DND-41 (cell line): ENCODE measurements at regions not wholly inside any gene's neighbourhood (a gene's known extent, or its start where the extent isn't known, plus 50 kb on each side); places are given as distances from the start of the nearest gene placed in this dataset.

ENCODE experiments used
- ATAC-seq: fragments of 200-7000 bp; cut with Tn5 transposase; 3 replicates; pipeline ENCODE4 v1.9.1; 2021; ENCODE audit warnings: low read depth; ENCODE audit not compliant: insufficient read depth
- DNase-seq: peaks from one replicate; pipeline ENCODE4 v3.0.0-alpha.2; 2020
- H2AFZ ChIP-seq: 2 replicates; pipeline ENCODE4 v1.6.0; 2012; ENCODE audit warnings: low read depth, low read length
- H3K27ac ChIP-seq: 2 replicates; pipeline ENCODE4 v1.5.1; 2012; ENCODE audit warnings: low read length, inconsistent platforms
- H3K27me3 ChIP-seq: fragments of 200-600 bp; sonication (generic); 2 replicates; pipeline ENCODE4 v1.6.0; 2012; ENCODE audit warnings: low read length, mild to moderate bottlenecking, inconsistent platforms; ENCODE audit not compliant: insufficient read depth, poor library complexity
- H3K36me3 ChIP-seq: 2 replicates; pipeline ENCODE4 v1.5.1; 2012; ENCODE audit warnings: low read length, inconsistent platforms; ENCODE audit not compliant: insufficient read depth
- H3K4me1 ChIP-seq: 2 replicates; pipeline ENCODE4 v1.5.1; 2012; ENCODE audit warnings: mild to moderate bottlenecking, low read length; ENCODE audit not compliant: insufficient read depth
- H3K4me2 ChIP-seq: 2 replicates; pipeline ENCODE4 v1.6.0; 2012; ENCODE audit warnings: mild to moderate bottlenecking, moderate library complexity, low read length, inconsistent platforms; ENCODE audit not compliant: insufficient read depth
- H3K4me3 ChIP-seq, 2 experiments: fragments of 200-600 bp in 1 of 2; shearing (Covaris generic) in 1 of 2; 2 replicates each; pipeline ENCODE4 v1.5.1; 2012 to 2016; ENCODE audit warnings: inconsistent platforms in 2 of 2, low read length in 2 of 2, mild to moderate bottlenecking in 2 of 2, low read depth in 1 of 2, moderate library complexity in 1 of 2
- H3K79me2 ChIP-seq: 2 replicates; pipeline ENCODE4 v1.6.0; 2012; ENCODE audit warnings: low read length, inconsistent platforms; ENCODE audit not compliant: insufficient read depth
- H3K9ac ChIP-seq: 2 replicates; pipeline ENCODE4 v1.6.0; 2012; ENCODE audit warnings: low read depth, mild to moderate bottlenecking, inconsistent platforms, low read length, moderate library complexity
- H3K9me3 ChIP-seq: 2 replicates; pipeline ENCODE4 v1.5.1; 2012; ENCODE audit warnings: low read length, moderate library complexity, mild to moderate bottlenecking, inconsistent platforms; ENCODE audit not compliant: insufficient read depth, severe bottlenecking
- H4K20me1 ChIP-seq: 2 replicates; pipeline ENCODE4 v1.6.0; 2012; ENCODE audit warnings: low read length; ENCODE audit not compliant: insufficient read depth
- CTCF ChIP-seq: IDR thresholded peaks from 2 replicates; pipeline ENCODE4 v1.5.1; 2012; ENCODE audit warnings: borderline replicate concordance, low read length, moderate library complexity, mild to moderate bottlenecking; ENCODE audit not compliant: poor library complexity, severe bottlenecking; ENCODE audit errors: extremely low read depth
- EZH2 ChIP-seq: IDR thresholded peaks from 3 replicates; pipeline ENCODE4 v1.6.1; 2012; ENCODE audit warnings: borderline replicate concordance, low read depth, mild to moderate bottlenecking, moderate library complexity, low read length, inconsistent platforms; ENCODE audit not compliant: severe bottlenecking

DNA sequence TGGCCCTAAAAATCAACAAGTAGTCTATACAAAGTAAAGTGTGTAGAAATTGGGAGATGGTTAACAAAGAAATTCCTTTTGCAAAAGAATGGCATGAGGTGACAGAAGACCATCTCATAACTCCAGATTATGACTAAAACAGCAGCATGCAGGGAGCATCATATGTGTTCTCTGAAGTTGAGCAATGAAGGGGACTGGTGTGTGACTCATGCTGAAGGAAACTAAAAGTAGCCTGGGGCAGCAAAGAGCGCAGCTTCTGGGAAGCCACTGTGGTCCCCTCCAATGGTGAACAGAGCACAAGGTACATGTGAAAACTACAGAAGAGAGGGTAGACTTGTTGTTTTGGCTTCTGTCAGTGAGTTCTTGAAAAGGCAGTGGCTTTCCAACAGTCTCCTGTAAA, 133.4 kb downstream of the MACC1 start:
- no peaks in the 10 kb centered on the region for H3K4me1 ChIP-seq
- H3K36me3 ChIP-seq: no peaks in the 10 kb centered on the region
- no peak for TF ChIP-seq CTCF
- TF ChIP-seq EZH2: no peak
- H3K4me3 ChIP-seq: no peak overlapping the region
- H3K27ac ChIP-seq: no peak overlapping the region
- H2AFZ ChIP-seq: no peak overlapping the region
- no peak overlapping the region for H3K9ac ChIP-seq
- no peak for DNase-seq
- no peaks in the 10 kb centered on the region for H3K9me3 ChIP-seq
- no peak for ATAC-seq
- no peaks in the 10 kb centered on the region for H3K27me3 ChIP-seq
- no peaks in the 10 kb centered on the region for H4K20me1 ChIP-seq
- no peaks in the 10 kb centered on the region for H3K79me2 ChIP-seq
- no peak overlapping the region for H3K4me2 ChIP-seq

DNA sequence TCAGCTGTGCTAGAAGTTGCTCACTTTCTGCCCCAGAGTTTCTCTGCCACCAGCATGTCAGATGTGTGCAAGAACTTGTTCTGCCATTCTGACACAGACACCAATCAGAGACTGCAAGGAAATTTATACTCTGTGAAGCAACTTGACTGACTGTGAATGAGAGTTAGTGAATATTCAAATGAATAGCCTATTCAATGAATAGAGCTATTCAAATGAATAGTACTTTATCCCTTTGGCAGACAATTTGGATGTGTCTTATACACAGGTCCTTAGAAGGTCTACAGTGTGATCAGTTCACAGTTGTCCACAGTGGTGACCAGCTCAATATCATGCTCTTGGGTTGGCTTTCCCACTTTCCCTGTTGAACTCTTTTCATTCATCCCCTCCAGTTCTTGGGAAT, 138.1 kb downstream of the MACC1 start:
- Histone ChIP-seq H4K20me1 (no peaks in the 10 kb centered on the region), H3K9ac (no peak overlapping the region), H3K27me3 (no peaks in the 10 kb centered on the region), H3K4me1 (no peaks in the 10 kb centered on the region), H3K27ac (no peak overlapping the region), H3K4me2 (no peak overlapping the region), H3K9me3 (no peaks in the 10 kb centered on the region), H3K36me3 (no peaks in the 10 kb centered on the region), H3K4me3 (no peak overlapping the region), H3K79me2 (no peaks in the 10 kb centered on the region), H2AFZ (no peak overlapping the region)
- ATAC-seq: no peak
- no peak for DNase-seq
- TF ChIP-seq EZH2 (no peak), CTCF (no peak)

- no peak overlapping the region for H3K4me2 ChIP-seq
- H3K9me3 ChIP-seq: no peaks in the 10 kb centered on the region
- ATAC-seq (no peak), DNase-seq (no peak)
- no peaks in the 10 kb centered on the region for H3K36me3 ChIP-seq
- H2AFZ ChIP-seq: no peak overlapping the region
- H3K9ac ChIP-seq: no peak overlapping the region
- no peak for TF ChIP-seq EZH2
- TF ChIP-seq CTCF: no peak
- H4K20me1 ChIP-seq: no peaks in the 10 kb centered on the region
- H3K4me3 ChIP-seq: no peak overlapping the region
- H3K4me1 ChIP-seq: no peaks in the 10 kb centered on the region
- no peak overlapping the region for H3K27ac ChIP-seq
- no peaks in the 10 kb centered on the region for H3K79me2 ChIP-seq
- H3K27me3 ChIP-seq: no peaks in the 10 kb centered on the region
These were observed 140.3 kb downstream of the MACC1 start for GRCh38 chr7:20076835-20077234.

GRCh38 chr7:20075992-20076820, 141.0 kb downstream of the MACC1 start:
- Histone ChIP-seq H3K4me3 (no peak overlapping the region), H2AFZ (no peak overlapping the region), H3K9me3 (no peaks in the 10 kb centered on the region), H3K36me3 (no peaks in the 10 kb centered on the region), H4K20me1 (no peaks in the 10 kb centered on the region), H3K9ac (no peak overlapping the region), H3K27me3 (no peaks in the 10 kb centered on the region), H3K4me2 (no peak overlapping the region), H3K27ac (no peak overlapping the region), H3K4me1 (no peaks in the 10 kb centered on the region), H3K79me2 (no peaks in the 10 kb centered on the region)
- no peak for ATAC-seq
- TF ChIP-seq EZH2 (no peak), CTCF (no peak)
- DNase-seq: no peak
